ENCODE measurements at regions not wholly inside any gene's neighbourhood (a gene's known extent, or its start where the extent isn't known, plus 50 kb on each side); places are given as distances from the start of the nearest gene placed in this dataset.

DNA sequence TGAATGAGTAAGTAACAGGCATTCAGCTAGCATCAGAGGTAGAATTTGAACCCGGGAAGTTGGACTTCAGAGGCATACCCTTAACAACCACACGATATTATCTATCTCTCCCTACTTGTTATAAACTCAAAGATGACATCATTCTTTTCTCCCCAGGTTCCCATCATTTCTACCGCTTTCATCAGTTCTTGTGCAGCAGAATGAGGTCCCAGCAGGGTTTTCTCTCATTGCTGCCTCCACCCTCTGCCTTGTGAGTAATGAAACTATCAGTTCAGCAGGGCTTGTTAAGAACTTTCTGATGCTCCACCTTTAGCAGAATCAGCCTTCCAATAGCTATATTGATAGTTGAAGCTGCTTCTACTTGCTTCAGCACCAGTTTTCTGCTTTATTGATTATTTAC lies 487.5 kb upstream of the KCNMB2 start:
- TF ChIP-seq EZH2 (IDR thresholded peaks at IDR 0.05) (no peak), POLR2AphosphoS5 (IDR thresholded peaks at IDR 0.05; ENCODE audit: borderline replicate concordance, low read depth, low read length) (no peak)

Data from SK-N-MC (cell line).